ENCODE measurements at regions not wholly inside any gene's neighbourhood (a gene's known extent, or its start where the extent isn't known, plus 50 kb on each side); places are given as distances from the start of the nearest gene placed in this dataset.

DNA sequence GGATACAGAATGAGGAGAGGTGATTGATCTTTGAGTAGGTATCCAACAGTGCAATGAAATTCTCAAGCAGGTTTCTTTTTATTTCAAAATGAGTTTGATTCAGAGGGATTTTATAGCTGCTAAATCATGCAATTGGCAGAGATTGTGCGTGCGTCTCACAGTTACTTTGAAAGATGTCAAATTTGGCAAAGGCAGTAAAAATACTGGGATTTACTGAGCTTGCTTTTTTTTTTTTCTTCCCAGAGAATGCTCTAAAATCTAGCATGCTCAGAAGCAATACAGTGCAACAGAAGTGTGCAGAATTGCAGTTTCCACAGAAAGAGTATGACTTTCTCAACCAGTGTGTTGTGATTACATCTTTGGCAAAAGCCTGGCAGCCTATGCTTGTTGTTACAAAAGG is 410.7 kb upstream of the GOT2 start:
- Histone ChIP-seq H3K9me3 (no peaks in the 10 kb centered on the region), H3K4me3 (no peak overlapping the region)

GRCh38 chr16:59144326-59144725 is 410.2 kb upstream of the GOT2 start:
- TF ChIP-seq EHF (CRISPR knock-in tag; IDR thresholded peaks at IDR 0.05) (no peak), CEBPB (IDR thresholded peaks at IDR 0.05) (no peak), ZFP36 (IDR thresholded peaks at IDR 0.05; ENCODE audit: borderline replicate concordance, partially characterized antibody) (no peak), EP300 (IDR thresholded peaks at IDR 0.05) (no peak), FOSL2 (IDR thresholded peaks at IDR 0.05) (no peak), FOSL2 (CRISPR knock-in tag; IDR thresholded peaks at IDR 0.05) (no peak), NPAS2 (CRISPR knock-in tag; IDR thresholded peaks at IDR 0.05; ENCODE audit: borderline replicate concordance) (no peak), SMC3 (IDR thresholded peaks at IDR 0.05) (no peak), FOXS1 (CRISPR knock-in tag; IDR thresholded peaks at IDR 0.05) (no peak)
- ATAC-seq (no peak), DNase-seq (ENCODE audit: low read depth in 1 of 2, low spot score in 1 of 2) (no peak), FAIRE-seq (no peak)
- no peaks in the 10 kb centered on the region for H3K9me3 ChIP-seq
- WGBS (ENCODE audit: missing lambda C conversion rate), result 60% methylated on average over 1 of the region's 1 CpG
- ChIA-PET POLR2A (no interaction called here), CTCF (interaction anchor here (1.4 kb wide), 1 partner anchor 10 kb away, joined by 3 read pairs; no protein-coding TSS in a partner anchor)
- no peak overlapping the region for H3K4me2 ChIP-seq
- no peak overlapping the region for H3K27ac ChIP-seq
- H3K4me1 ChIP-seq, result no peaks in the 10 kb centered on the region
- H3K4me3 ChIP-seq, result no peak overlapping the region

More for the DNA sequence above, 410.7 kb upstream of the GOT2 start:
- CTCF ChIA-PET, result interaction anchor here (1.4 kb wide), 1 partner anchor 9 kb away, joined by 3 read pairs; no protein-coding TSS in a partner anchor
- no peak overlapping the region for H3K27ac ChIP-seq
- no peak for TF ChIP-seq NFE2L2 (conservative IDR thresholded peaks at IDR 0.05; ENCODE audit: low read length)
- no peak for FAIRE-seq
- ATAC-seq, result no peak
- WGBS (ENCODE audit: missing lambda C conversion rate), result 87% methylated on average over 2 of the region's 2 CpGs
- no peaks in the 10 kb centered on the region for H3K4me1 ChIP-seq
- no peak for DNase-seq (ENCODE audit: low read depth in 1 of 2, low spot score in 1 of 2)
- no peak overlapping the region for H3K4me2 ChIP-seq
- POLR2A ChIA-PET, result no interaction called here

- Histone ChIP-seq H3K27ac (no peak overlapping the region), H3K4me1 (peaks cover 12% of the 10 kb centered on the region), H3K4me3 (no peak overlapping the region), H3K4me2 (peak overlapping the region; percentile 50), H3K9me3 (no peaks in the 10 kb centered on the region; the same call in 2 of the 3 replicates)
- POLR2A ChIA-PET, result no interaction called here
- ATAC-seq (no peak), FAIRE-seq (peak; percentile 73), DNase-seq (ENCODE audit: low read depth in 1 of 2, low spot score in 1 of 2) (peak in 1 of 2 experiments; percentile 12)
- WGBS (ENCODE audit: missing lambda C conversion rate), result 25% methylated on average over 1 of the region's 1 CpG
- TF ChIP-seq JUNB (IDR thresholded peaks at IDR 0.05), result 0 out of 2 replicates have a peak, but pooled peaks have one; percentile 31
- TF ChIP-seq NFE2L2 (conservative IDR thresholded peaks at IDR 0.05; ENCODE audit: low read length), result no peak
- no peak for TF ChIP-seq RCOR1 (IDR thresholded peaks at IDR 0.05; ENCODE audit: low read depth, low read length)
- TF ChIP-seq FOXS1 (CRISPR knock-in tag; IDR thresholded peaks at IDR 0.05), result no peak
- TF ChIP-seq CEBPB (IDR thresholded peaks at IDR 0.05), result peak; percentile 56 to 59; a peak in 2 of 4 replicates
- CTCF ChIA-PET, result no interaction called here
Observed at GRCh38 chr16:59126486-59126885, 392.4 kb upstream of the GOT2 start.

DNA sequence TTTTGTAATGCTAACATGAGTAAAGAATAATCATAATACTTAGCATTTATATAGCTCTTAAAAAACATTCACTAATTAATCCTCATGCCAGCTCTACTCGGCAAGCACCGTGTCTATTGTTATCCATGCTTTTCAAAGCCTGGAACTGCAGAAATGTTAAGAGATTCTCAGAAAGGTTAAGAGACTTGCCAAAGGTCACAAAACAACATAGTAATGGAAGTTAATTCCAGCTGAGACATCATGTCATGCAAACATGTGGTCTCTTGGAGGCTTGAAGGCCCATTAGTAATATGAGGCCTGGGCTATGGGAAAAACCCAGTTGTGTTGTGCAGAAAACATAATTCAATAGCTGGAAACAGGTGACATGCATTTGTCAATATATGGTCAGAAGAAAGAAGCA is 389.9 kb upstream of the GOT2 start:
- no peak for DNase-seq (ENCODE audit: low read depth in 1 of 2, low spot score in 1 of 2)
- FAIRE-seq, result no peak
- TF ChIP-seq NFE2L2 (conservative IDR thresholded peaks at IDR 0.05; ENCODE audit: low read length), result no peak
- TF ChIP-seq ELK1 (IDR thresholded peaks at IDR 0.05; ENCODE audit: low read depth, low read length), result no peak
- no peak for TF ChIP-seq RCOR1 (IDR thresholded peaks at IDR 0.05; ENCODE audit: low read depth, low read length)
- TF ChIP-seq JUNB (IDR thresholded peaks at IDR 0.05), result no peak
- TF ChIP-seq NPAS2 (CRISPR knock-in tag; IDR thresholded peaks at IDR 0.05; ENCODE audit: borderline replicate concordance), result no peak
- TF ChIP-seq ATOH8 (CRISPR knock-in tag; IDR thresholded peaks at IDR 0.05; ENCODE audit: low read depth), result no peak
- no peak for TF ChIP-seq HOXA7 (CRISPR knock-in tag; IDR thresholded peaks at IDR 0.05)
- TF ChIP-seq TP53 (CRISPR knock-in tag; IDR thresholded peaks at IDR 0.05), result no peak
- TF ChIP-seq BHLHE40 (IDR thresholded peaks at IDR 0.05; ENCODE audit: low read depth, low read length), result no peak
- TF ChIP-seq EHMT2 (IDR thresholded peaks at IDR 0.05; ENCODE audit: low read depth), result no peak
- TF ChIP-seq NR3C1 (IDR thresholded peaks at IDR 0.05), result no peak
- TF ChIP-seq HMGXB4 (CRISPR knock-in tag; IDR thresholded peaks at IDR 0.05; ENCODE audit: borderline replicate concordance), result no peak
- TF ChIP-seq BCL3 (IDR thresholded peaks at IDR 0.05), result no peak
- TF ChIP-seq KDM1A (IDR thresholded peaks at IDR 0.05; ENCODE audit: low read depth), result no peak
- no peak for TF ChIP-seq CBX8 (IDR thresholded peaks at IDR 0.05)
- H3K4me1 ChIP-seq, result peaks cover 15% of the 10 kb centered on the region
- no peak overlapping the region for H3K4me3 ChIP-seq
- POLR2A ChIA-PET, result no interaction called here
- WGBS (ENCODE audit: missing lambda C conversion rate), result 90% methylated on average over 2 of the region's 2 CpGs
- CTCF ChIA-PET, result interaction anchor here (0.6 kb wide), 1 partner anchor 801 kb away, joined by 3 read pairs; no protein-coding TSS in a partner anchor
- no peaks in the 10 kb centered on the region for H3K9me3 ChIP-seq
- no peak for ATAC-seq
- no peak overlapping the region for H3K4me2 ChIP-seq
- H3K27ac ChIP-seq, result no peak overlapping the region
